OCI-LY7 (cell line): ENCODE measurements at regions not wholly inside any gene's neighbourhood (a gene's known extent, or its start where the extent isn't known, plus 50 kb on each side); places are given as distances from the start of the nearest gene placed in this dataset.

Experiments used
- BruUV-seq: library from RNA; stranded (reverse); fragments of 400-500 nt; replicated peaks from 2 replicates; lab custom pipeline; 2021; lab: Mats Ljungman, UMichigan
- CTCF ChIA-PET: fragments of 300-600 bp; sonication (Branson Sonifier 250); formaldehyde crosslinking; loops from one replicate; lab custom pipeline; 2022; ENCODE audit warnings: antibody characterized with exemption; ENCODE audit not compliant: unreplicated experiment; lab: Charles Lee
- POLR2A ChIA-PET: fragments of 300-600 bp; sonication (Branson Sonifier 250); formaldehyde crosslinking; loops from one replicate; lab custom pipeline; 2022; ENCODE audit warnings: antibody characterized with exemption; lab: Charles Lee
- DNase-seq: peaks from one replicate; pipeline ENCODE4 v3.0.0-alpha.2; 2015; ENCODE audit warnings: low spot score
- H2AFZ ChIP-seq: fragments of 200-600 bp; sonication (generic), shearing (Covaris generic); 2 replicates; pipeline ENCODE4 v1.6.1; 2014; ENCODE audit warnings: mild to moderate bottlenecking, antibody characterized with exemption, low read length, moderate library complexity
- H3K27ac ChIP-seq: fragments of 200-600 bp; sonication (generic); 2 replicates; pipeline ENCODE4 v1.5.1; 2014; ENCODE audit warnings: mixed run types, low read depth, mild to moderate bottlenecking, moderate library complexity, low read length, inconsistent platforms; ENCODE audit not compliant: poor library complexity, severe bottlenecking
- H3K36me3 ChIP-seq: fragments of 200-600 bp; sonication (generic); 2 replicates; pipeline ENCODE4 v1.6.1; 2014; ENCODE audit warnings: mild to moderate bottlenecking, antibody characterized with exemption, low read length, moderate library complexity, mixed read lengths; ENCODE audit not compliant: insufficient read depth
- H3K4me1 ChIP-seq: fragments of 200-600 bp; sonication (generic); 2 replicates; pipeline ENCODE4 v1.5.1; 2014; ENCODE audit warnings: mild to moderate bottlenecking, low read length; ENCODE audit not compliant: insufficient read depth, poor library complexity, severe bottlenecking
- H3K4me2 ChIP-seq: fragments of 200-600 bp; sonication (generic); 2 replicates; pipeline ENCODE4 v1.6.1; 2014; ENCODE audit warnings: mild to moderate bottlenecking, low read length
- H3K4me3 ChIP-seq: fragments of 200-600 bp; sonication (generic); 2 replicates; pipeline ENCODE4 v1.5.1; 2014; ENCODE audit warnings: mild to moderate bottlenecking, low read depth, low read length; ENCODE audit not compliant: poor library complexity, severe bottlenecking
- H3K79me2 ChIP-seq: fragments of 200-600 bp; sonication (generic); 2 replicates; pipeline ENCODE4 v1.6.1; 2016; ENCODE audit warnings: low read depth, mild to moderate bottlenecking, low read length, moderate library complexity, mixed read lengths; ENCODE audit not compliant: insufficient read depth
- H3K9me2 ChIP-seq: fragments of 200-600 bp; sonication (generic); 2 replicates; pipeline ENCODE4 v1.6.1; 2016; ENCODE audit warnings: mild to moderate bottlenecking, low read length, mixed read lengths; ENCODE audit not compliant: insufficient read depth
- H3K9me3 ChIP-seq: fragments of 200-600 bp; sonication (generic); 2 replicates; pipeline ENCODE4 v1.6.1; 2014; ENCODE audit warnings: mild to moderate bottlenecking, mixed run types, low read length, mixed read lengths
- H4K20me1 ChIP-seq: fragments of 200-600 bp; sonication (generic); 2 replicates; pipeline ENCODE4 v1.6.1; 2014; ENCODE audit warnings: mild to moderate bottlenecking, antibody characterized with exemption, low read length, moderate library complexity, mixed read lengths; ENCODE audit not compliant: insufficient read depth
- EZH2phosphoT487 ChIP-seq: fragments of 200-600 bp; sonication (generic); IDR thresholded peaks from 2 replicates; pipeline ENCODE4 v1.6.1; 2018; ENCODE audit warnings: low read depth, borderline replicate concordance, mild to moderate bottlenecking, mixed run types, antibody characterized with exemption, low read length, moderate library complexity, mixed read lengths
- intact Hi-C: fragments of 100-400 bp; cut with micrococcal nuclease; formaldehyde crosslinking; loops from one replicate; pipeline ENCODE4 v1.10.0; 2022; ENCODE audit not compliant: unreplicated experiment
- TF ChIP-seq, protein P1 (sequence below): fragments of 200-600 bp; sonication (generic); conservative IDR thresholded peaks from 2 replicates; pipeline ENCODE4 v1.5.1; 2014; ENCODE audit warnings: mild to moderate bottlenecking, antibody characterized with exemption, low read length, moderate library complexity, mixed read lengths

DNA sequence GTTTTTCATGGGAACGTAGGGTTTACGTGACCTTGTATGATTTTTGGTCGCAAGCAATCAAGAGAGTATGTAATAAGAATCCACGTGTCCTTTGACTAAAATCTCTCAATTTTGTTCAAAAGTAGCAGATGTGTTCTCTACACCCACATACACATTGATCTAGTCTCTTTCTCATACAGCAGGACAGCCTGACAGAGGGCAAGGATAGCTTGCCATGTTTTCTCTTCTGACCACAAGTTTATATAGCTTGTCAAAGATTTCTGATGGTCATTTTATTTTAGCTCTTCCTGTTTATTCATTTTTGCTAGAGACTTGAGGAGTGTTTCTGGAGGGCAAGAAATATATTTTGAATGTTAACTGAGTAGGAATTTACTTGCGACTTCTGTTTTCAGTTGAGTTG, 570.2 kb upstream of the ALCAM start:
- no peak overlapping the region for H2AFZ ChIP-seq
- no peak overlapping the region for H3K4me3 ChIP-seq
- no TSS peak for BruUV-seq

DNA sequence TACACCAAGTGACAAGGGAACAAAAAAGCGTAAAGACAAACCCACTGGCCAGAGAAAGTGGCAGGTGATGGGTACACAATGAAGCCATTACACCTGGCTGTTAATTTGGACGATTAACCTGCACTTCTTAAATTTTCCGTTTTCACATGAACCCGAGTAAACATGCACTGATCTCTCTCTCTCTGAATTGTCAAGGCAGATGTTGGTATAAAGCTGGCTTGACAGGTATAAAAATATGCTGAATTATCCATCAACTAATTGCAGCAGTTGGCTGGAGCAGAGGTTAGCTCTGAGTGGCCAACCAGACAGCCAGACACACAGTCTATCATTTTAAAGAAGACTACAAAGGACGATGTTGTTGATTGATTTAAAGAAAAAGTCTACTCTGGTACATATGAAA, 561.7 kb upstream of the ALCAM start:
- CTCF ChIA-PET, result no interaction called here
- H3K4me1 ChIP-seq, result no peaks in the 10 kb centered on the region
- no peak overlapping the region for H3K27ac ChIP-seq
- no TSS peak for BruUV-seq
- POLR2A ChIA-PET, result no interaction called here
- intact Hi-C loops, result no loop called here
- H3K79me2 ChIP-seq, result no peaks in the 10 kb centered on the region
- no peaks in the 10 kb centered on the region for H3K9me3 ChIP-seq
- H2AFZ ChIP-seq, result no peak overlapping the region
- no peaks in the 10 kb centered on the region for H4K20me1 ChIP-seq
- TF ChIP-seq, protein P1, sequence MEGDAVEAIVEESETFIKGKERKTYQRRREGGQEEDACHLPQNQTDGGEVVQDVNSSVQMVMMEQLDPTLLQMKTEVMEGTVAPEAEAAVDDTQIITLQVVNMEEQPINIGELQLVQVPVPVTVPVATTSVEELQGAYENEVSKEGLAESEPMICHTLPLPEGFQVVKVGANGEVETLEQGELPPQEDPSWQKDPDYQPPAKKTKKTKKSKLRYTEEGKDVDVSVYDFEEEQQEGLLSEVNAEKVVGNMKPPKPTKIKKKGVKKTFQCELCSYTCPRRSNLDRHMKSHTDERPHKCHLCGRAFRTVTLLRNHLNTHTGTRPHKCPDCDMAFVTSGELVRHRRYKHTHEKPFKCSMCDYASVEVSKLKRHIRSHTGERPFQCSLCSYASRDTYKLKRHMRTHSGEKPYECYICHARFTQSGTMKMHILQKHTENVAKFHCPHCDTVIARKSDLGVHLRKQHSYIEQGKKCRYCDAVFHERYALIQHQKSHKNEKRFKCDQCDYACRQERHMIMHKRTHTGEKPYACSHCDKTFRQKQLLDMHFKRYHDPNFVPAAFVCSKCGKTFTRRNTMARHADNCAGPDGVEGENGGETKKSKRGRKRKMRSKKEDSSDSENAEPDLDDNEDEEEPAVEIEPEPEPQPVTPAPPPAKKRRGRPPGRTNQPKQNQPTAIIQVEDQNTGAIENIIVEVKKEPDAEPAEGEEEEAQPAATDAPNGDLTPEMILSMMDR, result no peak
- no peak for TF ChIP-seq EZH2phosphoT487
- no peak overlapping the region for H3K4me3 ChIP-seq
- H3K4me2 ChIP-seq, result no peak overlapping the region
- H3K9me2 ChIP-seq, result no peaks in the 10 kb centered on the region
- no peaks in the 10 kb centered on the region for H3K36me3 ChIP-seq
- DNase-seq, result no peak

More for the DNA sequence above, 570.2 kb upstream of the ALCAM start:
- no peak for DNase-seq
- Histone ChIP-seq H3K4me2 (no peak overlapping the region), H3K9me3 (no peaks in the 10 kb centered on the region), H4K20me1 (no peaks in the 10 kb centered on the region), H3K4me1 (no peaks in the 10 kb centered on the region), H3K36me3 (no peaks in the 10 kb centered on the region), H3K9me2 (no peaks in the 10 kb centered on the region), H3K27ac (no peak overlapping the region), H3K79me2 (no peaks in the 10 kb centered on the region)
- CTCF ChIA-PET, result no interaction called here
- POLR2A ChIA-PET, result no interaction called here
- TF ChIP-seq, protein P1, result no peak
- no peak for TF ChIP-seq EZH2phosphoT487
- intact Hi-C loops, result no loop called here

DNA sequence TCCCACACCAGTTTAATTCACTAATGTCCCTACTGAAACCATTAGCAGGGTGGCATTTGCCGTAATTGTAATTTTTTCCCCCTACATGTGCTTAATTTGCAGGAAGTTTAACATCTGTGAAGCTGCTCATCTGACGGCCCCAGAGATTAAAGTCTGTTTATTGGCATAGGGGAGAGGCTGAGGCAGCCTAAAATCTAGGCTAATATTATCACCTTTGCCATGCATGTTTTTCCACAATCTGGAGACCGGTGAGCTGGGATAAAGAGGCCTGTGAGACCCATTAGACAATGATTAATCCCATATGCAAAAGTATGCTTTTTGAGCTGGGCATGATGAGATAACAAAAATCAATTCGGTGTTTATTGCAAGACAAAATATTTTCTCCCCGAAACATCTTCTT, 561.2 kb upstream of the ALCAM start:
- H3K4me3 ChIP-seq, result no peak overlapping the region
- ChIA-PET CTCF (no interaction called here), POLR2A (no interaction called here)
- H3K4me1 ChIP-seq, result no peaks in the 10 kb centered on the region
- no peak overlapping the region for H3K27ac ChIP-seq
- H3K9me3 ChIP-seq, result no peaks in the 10 kb centered on the region
- no TSS peak for BruUV-seq
- H3K9me2 ChIP-seq, result no peaks in the 10 kb centered on the region
- H4K20me1 ChIP-seq, result no peaks in the 10 kb centered on the region
- no peaks in the 10 kb centered on the region for H3K36me3 ChIP-seq
- no peak for TF ChIP-seq EZH2phosphoT487
- TF ChIP-seq, protein P1, result no peak
- no peak for DNase-seq
- H3K79me2 ChIP-seq, result no peaks in the 10 kb centered on the region
- H2AFZ ChIP-seq, result no peak overlapping the region
- intact Hi-C loops, result no loop called here
- H3K4me2 ChIP-seq, result no peak overlapping the region
